ENCODE measurements at regions not wholly inside any gene's neighbourhood (a gene's known extent, or its start where the extent isn't known, plus 50 kb on each side); places are given as distances from the start of the nearest gene placed in this dataset.

DNA sequence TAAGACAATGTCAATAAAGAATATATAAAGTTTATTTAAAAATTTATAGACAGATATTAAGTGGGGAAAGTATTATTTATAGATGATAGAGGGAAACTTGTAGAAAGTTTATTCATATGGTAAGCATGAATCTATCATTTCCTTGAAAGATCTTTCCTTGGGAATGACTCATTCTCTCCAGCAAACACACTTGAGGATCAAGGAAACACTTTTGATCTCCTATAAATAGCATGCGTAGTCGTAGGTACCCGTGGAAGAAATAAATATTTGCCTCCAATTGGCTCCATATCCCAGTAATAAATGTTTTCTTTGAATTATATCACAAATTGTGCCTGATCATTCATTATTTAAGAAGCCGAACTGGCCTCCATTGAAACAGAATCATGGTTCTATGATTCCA is 483.4 kb downstream of the RNF144A start:
- Histone ChIP-seq H3K4me3 (ENCODE audit: low read depth, low read length, poor library complexity, severe bottlenecking) (no peak overlapping the region), H3K36me3 (ENCODE audit: insufficient read depth, low read length, poor library complexity, severe bottlenecking) (no peaks in the 10 kb centered on the region), H3K4me1 (ENCODE audit: insufficient read depth, low read length, poor library complexity, severe bottlenecking) (peaks cover 17% of the 10 kb centered on the region), H3K9me3 (ENCODE audit: low read depth, low read length, poor library complexity, severe bottlenecking) (no peaks in the 10 kb centered on the region), H3K27me3 (replicated peaks; ENCODE audit: insufficient read depth, low read depth, low read length, poor library complexity) (no peaks in the 10 kb centered on the region), H3K27ac (ENCODE audit: low read depth, low read length, poor library complexity, severe bottlenecking) (no peak overlapping the region)
- intact Hi-C loops (cut with micrococcal nuclease; ENCODE audit: unreplicated experiment) = no loop called here
- no TSS peak for BruUV-seq (replicated peaks)
- no peak for TF ChIP-seq EZH2 (IDR thresholded peaks at IDR 0.05; ENCODE audit: borderline replicate concordance, low read depth, low read length, poor library complexity, severe bottlenecking)
- TF ChIP-seq, protein P1, sequence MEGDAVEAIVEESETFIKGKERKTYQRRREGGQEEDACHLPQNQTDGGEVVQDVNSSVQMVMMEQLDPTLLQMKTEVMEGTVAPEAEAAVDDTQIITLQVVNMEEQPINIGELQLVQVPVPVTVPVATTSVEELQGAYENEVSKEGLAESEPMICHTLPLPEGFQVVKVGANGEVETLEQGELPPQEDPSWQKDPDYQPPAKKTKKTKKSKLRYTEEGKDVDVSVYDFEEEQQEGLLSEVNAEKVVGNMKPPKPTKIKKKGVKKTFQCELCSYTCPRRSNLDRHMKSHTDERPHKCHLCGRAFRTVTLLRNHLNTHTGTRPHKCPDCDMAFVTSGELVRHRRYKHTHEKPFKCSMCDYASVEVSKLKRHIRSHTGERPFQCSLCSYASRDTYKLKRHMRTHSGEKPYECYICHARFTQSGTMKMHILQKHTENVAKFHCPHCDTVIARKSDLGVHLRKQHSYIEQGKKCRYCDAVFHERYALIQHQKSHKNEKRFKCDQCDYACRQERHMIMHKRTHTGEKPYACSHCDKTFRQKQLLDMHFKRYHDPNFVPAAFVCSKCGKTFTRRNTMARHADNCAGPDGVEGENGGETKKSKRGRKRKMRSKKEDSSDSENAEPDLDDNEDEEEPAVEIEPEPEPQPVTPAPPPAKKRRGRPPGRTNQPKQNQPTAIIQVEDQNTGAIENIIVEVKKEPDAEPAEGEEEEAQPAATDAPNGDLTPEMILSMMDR (conservative IDR thresholded peaks at IDR 0.05; ENCODE audit: low read depth, low read length) = no peak
- DNase-seq (ENCODE audit: low spot score) = no peak
- ChIA-PET POLR2A (ENCODE audit: low non-redundant PET) (no interaction called here), CTCF (no interaction called here)

DNA sequence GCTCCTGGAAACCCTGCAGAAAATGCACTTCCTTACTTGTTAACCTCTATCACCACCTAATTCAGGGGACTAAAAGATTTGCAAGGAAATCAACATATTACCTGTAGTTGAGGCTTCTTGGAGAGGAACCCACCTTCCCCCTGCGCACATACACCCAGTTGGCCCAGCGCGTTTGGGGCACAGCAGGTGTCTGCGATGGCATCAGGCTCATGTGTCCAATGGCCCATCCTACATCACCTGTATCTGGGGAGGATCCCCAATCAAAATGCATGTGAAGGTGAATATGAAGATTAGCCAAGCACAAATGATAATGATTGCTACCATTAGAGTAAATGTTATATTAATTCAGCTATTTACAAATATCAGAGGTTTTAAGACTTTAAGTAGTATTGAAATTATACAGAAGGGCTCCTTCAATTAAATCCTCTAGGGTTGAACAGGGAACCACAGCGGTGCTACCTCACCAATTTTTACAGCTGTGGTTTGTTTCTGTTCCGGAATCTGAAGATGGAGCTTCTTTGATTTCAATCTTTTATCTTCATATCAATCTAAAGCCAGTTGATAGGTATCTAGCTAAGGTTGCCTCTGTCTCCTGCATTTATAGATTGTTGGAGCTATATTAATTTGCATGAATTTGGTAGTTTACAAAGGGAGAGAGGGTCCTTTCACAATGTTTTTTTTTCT is 486.0 kb downstream of the RNF144A start:
- Histone ChIP-seq H3K27me3 (replicated peaks; ENCODE audit: insufficient read depth, low read depth, low read length, poor library complexity) (no peaks in the 10 kb centered on the region), H3K4me1 (ENCODE audit: insufficient read depth, low read length, poor library complexity, severe bottlenecking) (peaks cover 17% of the 10 kb centered on the region), H3K36me3 (ENCODE audit: insufficient read depth, low read length, poor library complexity, severe bottlenecking) (no peaks in the 10 kb centered on the region), H3K9me3 (ENCODE audit: low read depth, low read length, poor library complexity, severe bottlenecking) (no peaks in the 10 kb centered on the region), H3K4me3 (ENCODE audit: low read depth, low read length, poor library complexity, severe bottlenecking) (no peak overlapping the region), H3K27ac (ENCODE audit: low read depth, low read length, poor library complexity, severe bottlenecking) (no peak overlapping the region)
- POLR2A ChIA-PET (ENCODE audit: low non-redundant PET) = interaction anchor here (0.6 kb wide), 1 partner anchor 74 kb away, joined by 3 read pairs; no protein-coding TSS in a partner anchor
- intact Hi-C loops (cut with micrococcal nuclease; ENCODE audit: unreplicated experiment) = no loop called here
- no TSS peak for BruUV-seq (replicated peaks)
- no peak for DNase-seq (ENCODE audit: low spot score)
- CTCF ChIA-PET = no interaction called here
- no peak for TF ChIP-seq EZH2 (IDR thresholded peaks at IDR 0.05; ENCODE audit: borderline replicate concordance, low read depth, low read length, poor library complexity, severe bottlenecking)
- TF ChIP-seq, protein P1 (conservative IDR thresholded peaks at IDR 0.05; ENCODE audit: low read depth, low read length) = no peak

DNA sequence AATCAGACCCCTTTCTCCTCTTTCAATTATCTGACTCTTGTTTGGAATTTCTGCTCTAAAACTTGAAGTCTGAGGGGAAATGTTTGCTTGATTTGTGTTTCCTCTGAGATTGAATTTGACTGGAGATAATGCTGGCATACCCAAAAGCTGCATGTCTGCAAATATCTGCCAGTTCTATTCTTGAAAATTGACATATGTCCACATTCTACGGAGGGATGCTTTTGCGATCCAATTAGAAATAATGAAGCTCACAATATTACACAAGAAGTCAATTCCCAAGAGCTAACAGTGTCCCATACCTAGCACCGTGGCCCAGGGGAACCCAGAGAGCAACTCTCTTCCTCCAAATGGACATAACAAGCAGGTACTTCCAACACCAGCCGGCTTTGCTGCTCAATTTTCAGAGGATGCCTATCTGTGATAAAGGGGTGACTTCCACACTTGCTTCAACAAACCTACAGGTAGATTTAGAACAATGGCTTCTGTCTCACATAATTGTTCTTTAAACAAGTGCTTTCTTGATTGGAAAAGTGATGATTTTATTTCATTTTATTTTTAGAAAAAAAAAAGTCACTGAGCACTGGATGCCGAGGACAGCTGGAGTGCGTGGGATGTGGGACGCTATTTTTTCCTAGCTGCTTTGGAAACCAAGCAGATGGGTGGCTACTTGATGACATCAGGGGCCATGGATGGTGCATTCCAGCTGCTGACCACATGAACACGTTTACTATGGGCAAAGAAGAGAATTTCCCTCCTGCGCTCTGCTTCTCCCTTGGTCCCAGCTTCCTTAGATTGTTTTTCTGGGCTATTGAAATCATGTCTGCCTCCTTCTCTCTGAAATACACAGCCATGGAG is 488.9 kb downstream of the RNF144A start:
- Histone ChIP-seq H3K4me1 (ENCODE audit: insufficient read depth, low read length, poor library complexity, severe bottlenecking) (peaks cover 16% of the 10 kb centered on the region), H3K27ac (ENCODE audit: low read depth, low read length, poor library complexity, severe bottlenecking) (no peak overlapping the region), H3K27me3 (replicated peaks; ENCODE audit: insufficient read depth, low read depth, low read length, poor library complexity) (no peaks in the 10 kb centered on the region), H3K4me3 (ENCODE audit: low read depth, low read length, poor library complexity, severe bottlenecking) (no peak overlapping the region), H3K36me3 (ENCODE audit: insufficient read depth, low read length, poor library complexity, severe bottlenecking) (no peaks in the 10 kb centered on the region), H3K9me3 (ENCODE audit: low read depth, low read length, poor library complexity, severe bottlenecking) (no peaks in the 10 kb centered on the region)
- ChIA-PET POLR2A (ENCODE audit: low non-redundant PET) (no interaction called here), CTCF (no interaction called here)
- no TSS peak for BruUV-seq (replicated peaks)
- no peak for DNase-seq (ENCODE audit: low spot score)
- intact Hi-C loops (cut with micrococcal nuclease; ENCODE audit: unreplicated experiment) = no loop called here
- TF ChIP-seq, protein P1 (conservative IDR thresholded peaks at IDR 0.05; ENCODE audit: low read depth, low read length) = no peak
- TF ChIP-seq EZH2 (IDR thresholded peaks at IDR 0.05; ENCODE audit: borderline replicate concordance, low read depth, low read length, poor library complexity, severe bottlenecking) = no peak
